ENCODE measurements at regions not wholly inside any gene's neighbourhood (a gene's known extent, or its start where the extent isn't known, plus 50 kb on each side); places are given as distances from the start of the nearest gene placed in this dataset.

GRCh38 chr7:41035794-41036193 lies 667.1 kb downstream of the INHBA start:
- H3K9ac ChIP-seq (ENCODE audit: low read length) = no peak overlapping the region
- H3K79me2 ChIP-seq (ENCODE audit: low read length) = no peaks in the 10 kb centered on the region
- H2AFZ ChIP-seq (ENCODE audit: low read depth, low read length) = no peak overlapping the region
- H3K4me2 ChIP-seq (ENCODE audit: low read length) = no peak overlapping the region
- H3K4me3 ChIP-seq (ENCODE audit: low read length) = no peak overlapping the region
- no peak overlapping the region for H3K27ac ChIP-seq (ENCODE audit: low read length)
- no peaks in the 10 kb centered on the region for H3K9me3 ChIP-seq (ENCODE audit: insufficient read depth, low read length)
- H3K4me1 ChIP-seq (ENCODE audit: low read length) = no peaks in the 10 kb centered on the region
- TF ChIP-seq EZH2phosphoT487 (IDR thresholded peaks at IDR 0.05; ENCODE audit: low read depth) = no peak
- TF ChIP-seq CTCF (IDR thresholded peaks at IDR 0.05; ENCODE audit: low read depth, low read length) = no peak
- no peaks in the 10 kb centered on the region for H3K36me3 ChIP-seq (replicated peaks; ENCODE audit: low read depth, low read length)
- H4K20me1 ChIP-seq (ENCODE audit: insufficient read depth, low read length) = no peaks in the 10 kb centered on the region
- no peaks in the 10 kb centered on the region for H3K27me3 ChIP-seq (ENCODE audit: low read depth, low read length)

- H3K36me3 ChIP-seq (replicated peaks; ENCODE audit: low read depth, low read length) = no peaks in the 10 kb centered on the region
- no peaks in the 10 kb centered on the region for H4K20me1 ChIP-seq (ENCODE audit: insufficient read depth, low read length)
- no peak overlapping the region for H3K27ac ChIP-seq (ENCODE audit: low read length)
- H3K4me1 ChIP-seq (ENCODE audit: low read length) = no peaks in the 10 kb centered on the region
- H3K79me2 ChIP-seq (ENCODE audit: low read length) = no peaks in the 10 kb centered on the region
- H3K9ac ChIP-seq (ENCODE audit: low read length) = no peak overlapping the region
- H3K9me3 ChIP-seq (ENCODE audit: insufficient read depth, low read length) = no peaks in the 10 kb centered on the region
- H3K4me3 ChIP-seq (ENCODE audit: low read length) = no peak overlapping the region
- TF ChIP-seq EZH2phosphoT487 (IDR thresholded peaks at IDR 0.05; ENCODE audit: low read depth) (no peak), CTCF (IDR thresholded peaks at IDR 0.05; ENCODE audit: low read depth, low read length) (no peak)
- no peak overlapping the region for H2AFZ ChIP-seq (ENCODE audit: low read depth, low read length)
- H3K4me2 ChIP-seq (ENCODE audit: low read length) = no peak overlapping the region
- H3K27me3 ChIP-seq (ENCODE audit: low read depth, low read length) = no peaks in the 10 kb centered on the region
Observed at GRCh38 chr7:41033500-41033899, 669.4 kb downstream of the INHBA start.

DNA sequence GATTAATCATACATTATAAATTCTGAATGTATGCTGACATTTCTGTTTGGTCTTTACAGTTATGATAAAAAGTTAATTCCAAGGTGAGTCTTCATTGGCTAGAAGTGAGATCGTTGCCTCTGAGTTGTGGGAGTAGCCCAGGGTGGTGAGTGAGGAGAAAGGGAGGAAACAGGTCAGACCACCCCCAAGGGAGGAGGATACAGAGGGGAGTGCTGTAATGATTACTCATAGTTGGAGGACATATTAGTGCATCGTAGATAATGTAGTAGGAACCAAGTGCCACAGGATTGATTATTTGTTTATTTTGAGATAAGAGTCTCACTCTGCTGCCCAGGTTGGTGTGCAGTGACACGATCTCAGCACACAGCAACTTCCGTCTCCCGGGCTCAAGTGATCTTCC lies 672.2 kb downstream of the INHBA start:
- no peaks in the 10 kb centered on the region for H3K9me3 ChIP-seq (ENCODE audit: insufficient read depth, low read length)
- no peaks in the 10 kb centered on the region for H4K20me1 ChIP-seq (ENCODE audit: insufficient read depth, low read length)
- TF ChIP-seq CTCF (IDR thresholded peaks at IDR 0.05; ENCODE audit: low read depth, low read length) = no peak
- no peak for TF ChIP-seq EZH2phosphoT487 (IDR thresholded peaks at IDR 0.05; ENCODE audit: low read depth)
- no peak overlapping the region for H2AFZ ChIP-seq (ENCODE audit: low read depth, low read length)
- no peaks in the 10 kb centered on the region for H3K27me3 ChIP-seq (ENCODE audit: low read depth, low read length)
- no peaks in the 10 kb centered on the region for H3K36me3 ChIP-seq (replicated peaks; ENCODE audit: low read depth, low read length)
- no peaks in the 10 kb centered on the region for H3K79me2 ChIP-seq (ENCODE audit: low read length)
- no peak overlapping the region for H3K27ac ChIP-seq (ENCODE audit: low read length)
- H3K4me1 ChIP-seq (ENCODE audit: low read length) = no peaks in the 10 kb centered on the region
- no peak overlapping the region for H3K4me2 ChIP-seq (ENCODE audit: low read length)
- no peak overlapping the region for H3K9ac ChIP-seq (ENCODE audit: low read length)
- no peak overlapping the region for H3K4me3 ChIP-seq (ENCODE audit: low read length)

DNA sequence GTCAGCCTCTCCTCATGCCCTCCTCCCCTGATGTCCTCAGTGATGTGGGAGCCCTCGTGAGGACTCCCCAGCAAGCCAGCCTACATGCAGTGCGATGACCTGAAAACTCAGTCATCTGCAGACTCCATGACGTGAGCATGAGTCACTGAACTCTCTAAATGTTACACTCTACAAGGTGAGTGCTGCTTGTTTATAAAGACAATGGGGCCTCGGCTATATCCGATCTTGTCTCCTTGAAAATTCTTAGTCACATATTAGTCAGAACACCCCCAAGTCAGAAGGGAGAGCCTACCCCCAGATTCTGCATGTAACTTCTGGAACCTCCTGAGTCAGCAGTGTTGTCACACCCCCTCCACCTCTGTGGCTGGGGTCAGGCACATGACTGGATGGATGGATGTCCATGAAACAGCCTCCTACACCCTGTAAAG lies 673.8 kb downstream of the INHBA start:
- no peak overlapping the region for H3K27ac ChIP-seq (ENCODE audit: low read length)
- no peaks in the 10 kb centered on the region for H3K79me2 ChIP-seq (ENCODE audit: low read length)
- no peak overlapping the region for H3K4me2 ChIP-seq (ENCODE audit: low read length)
- no peak for TF ChIP-seq EZH2phosphoT487 (IDR thresholded peaks at IDR 0.05; ENCODE audit: low read depth)
- TF ChIP-seq CTCF (IDR thresholded peaks at IDR 0.05; ENCODE audit: low read depth, low read length) = no peak
- no peaks in the 10 kb centered on the region for H3K9me3 ChIP-seq (ENCODE audit: insufficient read depth, low read length)
- H3K27me3 ChIP-seq (ENCODE audit: low read depth, low read length) = no peaks in the 10 kb centered on the region
- no peak overlapping the region for H3K9ac ChIP-seq (ENCODE audit: low read length)
- H3K36me3 ChIP-seq (replicated peaks; ENCODE audit: low read depth, low read length) = no peaks in the 10 kb centered on the region
- H2AFZ ChIP-seq (ENCODE audit: low read depth, low read length) = no peak overlapping the region
- no peaks in the 10 kb centered on the region for H3K4me1 ChIP-seq (ENCODE audit: low read length)
- no peak overlapping the region for H3K4me3 ChIP-seq (ENCODE audit: low read length)
- H4K20me1 ChIP-seq (ENCODE audit: insufficient read depth, low read length) = no peaks in the 10 kb centered on the region

All from OCI-LY3 (cell line).